Smooth muscle cell (in vitro differentiated cells): ENCODE measurements at regions not wholly inside any gene's neighbourhood (a gene's known extent, or its start where the extent isn't known, plus 50 kb on each side); places are given as distances from the start of the nearest gene placed in this dataset.

ENCODE experiments used
- DNase-seq: peaks from one replicate; lab custom pipeline; 2025; ENCODE audit not compliant: unreplicated experiment; lab: John Stamatoyannopoulos, UW
- H2AFZ ChIP-seq: fragments of 200-600 bp; sonication (generic); 2 replicates; pipeline ENCODE4 v1.6.0; 2016; ENCODE audit warnings: antibody characterized with exemption, low read depth, mild to moderate bottlenecking
- H3F3A ChIP-seq: fragments of 200-600 bp; sonication (generic); 2 replicates; pipeline ENCODE4 v1.6.0; 2017; ENCODE audit warnings: antibody characterized with exemption, low read depth
- H3K27ac ChIP-seq: fragments of 200-600 bp; sonication (generic); 2 replicates; pipeline ENCODE4 v1.5.1; 2016; ENCODE audit warnings: low read depth, mild to moderate bottlenecking
- H3K27me3 ChIP-seq: fragments of 200-600 bp; sonication (generic); 2 replicates; pipeline ENCODE4 v1.6.1; 2016; ENCODE audit warnings: low read depth, mild to moderate bottlenecking
- H3K36me3 ChIP-seq: fragments of 200-600 bp; sonication (generic); 2 replicates; pipeline ENCODE4 v1.5.1; 2016; ENCODE audit warnings: low read depth
- H3K4me1 ChIP-seq: fragments of 200-600 bp; sonication (generic); 2 replicates; pipeline ENCODE4 v1.5.1; 2016; ENCODE audit warnings: low read depth
- H3K4me2 ChIP-seq: fragments of 200-600 bp; sonication (generic); 2 replicates; pipeline ENCODE4 v1.6.0; 2016; ENCODE audit warnings: mild to moderate bottlenecking
- H3K4me3 ChIP-seq: fragments of 200-600 bp; sonication (generic); 2 replicates; pipeline ENCODE4 v1.5.1; 2016; ENCODE audit warnings: mild to moderate bottlenecking
- H3K79me2 ChIP-seq: fragments of 200-600 bp; sonication (generic); 2 replicates; pipeline ENCODE4 v1.6.0; 2016; ENCODE audit warnings: low read depth, mild to moderate bottlenecking
- H3K9ac ChIP-seq: fragments of 200-600 bp; sonication (generic); 2 replicates; pipeline ENCODE4 v1.6.0; 2016; ENCODE audit warnings: low read depth
- H3K9me3 ChIP-seq: fragments of 200-600 bp; sonication (generic); replicated peaks from 2 replicates; pipeline ENCODE4 v1.5.1; 2016; ENCODE audit warnings: low read depth
- H4K20me1 ChIP-seq: fragments of 200-600 bp; sonication (generic); 2 replicates; pipeline ENCODE4 v1.6.0; 2016; ENCODE audit warnings: low read depth
- WGBS: methylation state at CpG from one replicate; pipeline ENCODE4 v1.1.7; 2016; ENCODE audit warnings: low lambda C conversion rate; 5-methylcytosine and 5-hydroxymethylcytosine counted together
- TF ChIP-seq, protein P1 (sequence below): fragments of 200-600 bp; sonication (generic); IDR thresholded peaks from 2 replicates; pipeline ENCODE4 v1.5.1; 2017; ENCODE audit warnings: borderline replicate concordance, mild to moderate bottlenecking, antibody characterized with exemption; ENCODE audit not compliant: insufficient read depth, poor library complexity, severe bottlenecking

DNA sequence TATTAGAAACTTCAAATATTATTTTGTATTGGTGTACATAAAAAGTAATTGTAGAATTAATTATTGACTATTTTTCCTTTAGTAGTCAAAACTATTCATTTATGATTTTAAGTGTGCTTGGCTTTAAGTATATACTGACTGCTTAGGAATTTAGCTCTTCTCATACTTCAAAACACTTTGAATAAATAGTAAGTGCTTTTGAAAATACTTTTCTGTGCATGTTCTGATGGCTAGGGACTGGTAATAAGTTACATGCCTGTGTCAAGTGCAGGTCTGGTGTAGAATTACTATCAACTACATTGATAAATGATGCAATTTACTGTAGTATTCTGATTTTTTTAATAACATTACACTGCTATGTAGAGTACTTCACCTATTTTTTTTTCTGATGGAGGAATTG is 397.6 kb upstream of the SGO1 start:
- H4K20me1 ChIP-seq: no peaks in the 10 kb centered on the region
- no peaks in the 10 kb centered on the region for H3K9me3 ChIP-seq
- no peaks in the 10 kb centered on the region for H3K79me2 ChIP-seq
- TF ChIP-seq, protein P1, sequence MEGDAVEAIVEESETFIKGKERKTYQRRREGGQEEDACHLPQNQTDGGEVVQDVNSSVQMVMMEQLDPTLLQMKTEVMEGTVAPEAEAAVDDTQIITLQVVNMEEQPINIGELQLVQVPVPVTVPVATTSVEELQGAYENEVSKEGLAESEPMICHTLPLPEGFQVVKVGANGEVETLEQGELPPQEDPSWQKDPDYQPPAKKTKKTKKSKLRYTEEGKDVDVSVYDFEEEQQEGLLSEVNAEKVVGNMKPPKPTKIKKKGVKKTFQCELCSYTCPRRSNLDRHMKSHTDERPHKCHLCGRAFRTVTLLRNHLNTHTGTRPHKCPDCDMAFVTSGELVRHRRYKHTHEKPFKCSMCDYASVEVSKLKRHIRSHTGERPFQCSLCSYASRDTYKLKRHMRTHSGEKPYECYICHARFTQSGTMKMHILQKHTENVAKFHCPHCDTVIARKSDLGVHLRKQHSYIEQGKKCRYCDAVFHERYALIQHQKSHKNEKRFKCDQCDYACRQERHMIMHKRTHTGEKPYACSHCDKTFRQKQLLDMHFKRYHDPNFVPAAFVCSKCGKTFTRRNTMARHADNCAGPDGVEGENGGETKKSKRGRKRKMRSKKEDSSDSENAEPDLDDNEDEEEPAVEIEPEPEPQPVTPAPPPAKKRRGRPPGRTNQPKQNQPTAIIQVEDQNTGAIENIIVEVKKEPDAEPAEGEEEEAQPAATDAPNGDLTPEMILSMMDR: no peak
- H3K4me2 ChIP-seq: no peak overlapping the region
- H3K27me3 ChIP-seq: no peaks in the 10 kb centered on the region
- H3F3A ChIP-seq: no peaks in the 10 kb centered on the region
- no peak overlapping the region for H2AFZ ChIP-seq
- DNase-seq: no peak
- no peaks in the 10 kb centered on the region for H3K4me1 ChIP-seq
- H3K9ac ChIP-seq: no peak overlapping the region
- no peaks in the 10 kb centered on the region for H3K36me3 ChIP-seq
- no peak overlapping the region for H3K27ac ChIP-seq
- no peak overlapping the region for H3K4me3 ChIP-seq

DNA sequence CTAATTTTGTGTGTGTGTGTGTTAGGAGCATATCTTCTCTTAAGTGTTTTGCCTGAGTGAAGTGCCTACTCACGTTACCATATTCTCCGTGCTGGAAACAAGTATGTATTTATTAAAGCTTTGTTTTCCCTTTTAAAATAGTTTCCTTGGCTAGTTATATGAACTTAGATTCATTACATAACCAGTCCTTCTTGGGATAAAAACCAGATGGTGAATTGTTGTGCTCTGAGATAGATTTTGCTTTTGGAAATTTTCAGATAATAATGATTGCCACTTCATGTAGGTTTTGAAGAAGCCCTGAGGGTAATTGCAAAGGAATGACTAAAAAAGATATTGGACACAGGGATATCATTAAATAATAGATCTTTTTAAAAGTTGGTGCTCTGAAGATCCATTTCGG is 390.2 kb upstream of the SGO1 start:
- no peak for DNase-seq
- no peak overlapping the region for H2AFZ ChIP-seq
- H3K36me3 ChIP-seq: no peaks in the 10 kb centered on the region
- no peaks in the 10 kb centered on the region for H4K20me1 ChIP-seq
- WGBS: 88% methylated on average over 3 of the region's 3 CpGs
- no peak overlapping the region for H3K4me2 ChIP-seq
- H3K9ac ChIP-seq: no peak overlapping the region
- H3K79me2 ChIP-seq: no peaks in the 10 kb centered on the region
- no peak overlapping the region for H3K4me3 ChIP-seq
- peaks cover 17% of the 10 kb centered on the region for H3F3A ChIP-seq
- TF ChIP-seq, protein P1: no peak
- no peaks in the 10 kb centered on the region for H3K27me3 ChIP-seq
- H3K27ac ChIP-seq: no peak overlapping the region
- H3K9me3 ChIP-seq: no peaks in the 10 kb centered on the region
- H3K4me1 ChIP-seq: peaks cover 13% of the 10 kb centered on the region

DNA sequence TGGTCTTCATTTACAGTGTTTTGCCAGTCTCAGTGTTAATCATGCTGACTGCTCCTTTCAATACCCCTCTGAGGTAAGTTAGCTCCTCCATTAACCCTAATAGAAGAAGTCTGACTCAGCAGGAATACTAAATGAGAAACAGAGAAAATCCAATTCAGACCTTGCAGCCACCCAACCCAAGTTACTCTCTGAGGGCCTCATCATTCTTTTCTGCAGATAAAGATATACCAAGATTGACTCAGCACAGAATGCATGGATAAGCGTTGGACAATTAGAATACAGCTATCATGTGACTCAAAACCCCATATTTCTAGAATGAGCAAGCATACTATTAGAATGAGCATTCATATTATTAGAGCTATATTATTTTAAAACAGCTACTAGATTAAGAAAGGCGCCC is 389.1 kb upstream of the SGO1 start:
- WGBS: 58% methylated on average over 2 of the region's 2 CpGs
- Histone ChIP-seq H3K36me3 (no peaks in the 10 kb centered on the region), H3K4me3 (no peak overlapping the region), H3K27ac (peak overlapping the region; percentile 51), H3K9me3 (no peaks in the 10 kb centered on the region), H3K27me3 (no peaks in the 10 kb centered on the region), H3K79me2 (no peaks in the 10 kb centered on the region), H4K20me1 (no peaks in the 10 kb centered on the region), H3F3A (peaks cover 17% of the 10 kb centered on the region), H3K4me1 (peaks cover 13% of the 10 kb centered on the region), H2AFZ (no peak overlapping the region), H3K4me2 (peak overlapping the region; percentile 34), H3K9ac (no peak overlapping the region)
- TF ChIP-seq, protein P1: no peak
- DNase-seq: no peak

DNA sequence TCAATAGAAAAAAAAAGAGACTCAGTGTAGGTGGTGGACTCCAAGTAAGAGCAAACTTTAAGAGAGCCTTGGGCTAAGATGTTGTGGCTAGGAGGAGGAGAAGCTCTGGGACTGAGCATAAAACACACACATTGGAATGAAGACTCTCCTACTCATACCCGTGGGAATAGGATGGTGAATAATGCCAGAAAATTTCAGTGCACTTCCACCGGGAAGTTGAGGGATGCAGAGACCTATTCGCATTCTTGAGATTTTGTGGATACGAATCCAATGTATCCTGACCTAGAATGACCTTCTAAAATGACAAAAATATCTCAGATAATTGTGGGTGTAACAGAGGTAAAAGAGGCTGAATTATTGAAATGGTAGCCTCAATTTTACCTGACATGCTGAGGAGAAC is 388.7 kb upstream of the SGO1 start:
- Histone ChIP-seq H3K9ac (no peak overlapping the region), H4K20me1 (no peaks in the 10 kb centered on the region), H3K4me1 (peaks cover 13% of the 10 kb centered on the region), H3K4me2 (peak overlapping the region; percentile 34), H3K27ac (peak overlapping the region; percentile 51), H3K27me3 (no peaks in the 10 kb centered on the region), H2AFZ (no peak overlapping the region), H3K4me3 (no peak overlapping the region), H3K79me2 (no peaks in the 10 kb centered on the region), H3F3A (peaks cover 17% of the 10 kb centered on the region), H3K9me3 (no peaks in the 10 kb centered on the region), H3K36me3 (no peaks in the 10 kb centered on the region)
- TF ChIP-seq, protein P1: no peak
- 32% methylated on average over 4 of the region's 4 CpGs for WGBS
- DNase-seq: no peak
